ENCODE measurements at regions not wholly inside any gene's neighbourhood (a gene's known extent, or its start where the extent isn't known, plus 50 kb on each side); places are given as distances from the start of the nearest gene placed in this dataset.

GRCh38 chr4:54819034-54819433 lies 161.3 kb downstream of the KIT start:
- POLR2A ChIA-PET, result no interaction called here

GRCh38 chr4:54818481-54818880 lies 160.7 kb downstream of the KIT start:
- no peaks in the 10 kb centered on the region for H3K9me3 ChIP-seq (ENCODE audit: control insufficient read depth, insufficient read depth, low read depth, low read length)
- H3K4me1 ChIP-seq (ENCODE audit: control insufficient read depth, insufficient read depth, low read length), result no peaks in the 10 kb centered on the region
- ChIA-PET CTCF (no interaction called here), POLR2A (no interaction called here)
- no peak overlapping the region for H3K27ac ChIP-seq (ENCODE audit: extremely low read depth, low read depth, low read length)
- TF ChIP-seq ZBTB6 (tag by site-specific recombination; IDR thresholded peaks at IDR 0.05) (no peak), REPIN1 (tag by site-specific recombination; IDR thresholded peaks at IDR 0.05; ENCODE audit: low read depth) (no peak)
- H3K36me3 ChIP-seq (ENCODE audit: control insufficient read depth in 2 of 2, insufficient read depth in 1 of 2, low read length in 2 of 2), result no peaks in the 10 kb centered on the region
- H3K4me3 ChIP-seq (ENCODE audit: low read depth, low read length), result no peak overlapping the region

More at GRCh38 chr4:54819034-54819433, 161.3 kb downstream of the KIT start:
- Histone ChIP-seq H3K36me3 (ENCODE audit: control insufficient read depth in 2 of 2, insufficient read depth in 1 of 2, low read length in 2 of 2) (no peaks in the 10 kb centered on the region), H3K4me1 (ENCODE audit: control insufficient read depth, insufficient read depth, low read length) (no peaks in the 10 kb centered on the region), H3K9me3 (ENCODE audit: control insufficient read depth, insufficient read depth, low read depth, low read length) (no peaks in the 10 kb centered on the region), H3K4me3 (ENCODE audit: low read depth, low read length) (no peak overlapping the region), H3K27ac (ENCODE audit: extremely low read depth, low read depth, low read length) (no peak overlapping the region)
- TF ChIP-seq ZIC2 (tag by site-specific recombination; IDR thresholded peaks at IDR 0.05), result no peak
- TF ChIP-seq ZNF398 (tag by site-specific recombination; IDR thresholded peaks at IDR 0.05), result no peak
- TF ChIP-seq ZNF521 (tag by site-specific recombination; IDR thresholded peaks at IDR 0.05), result no peak
- no peak for TF ChIP-seq ZNF121 (tag by site-specific recombination; IDR thresholded peaks at IDR 0.05)
- TF ChIP-seq BCL6B (tag by site-specific recombination; IDR thresholded peaks at IDR 0.05), result no peak
- TF ChIP-seq SCRT2 (tag by site-specific recombination; IDR thresholded peaks at IDR 0.05), result no peak
- no peak for TF ChIP-seq ZNF248 (tag by site-specific recombination; IDR thresholded peaks at IDR 0.05)
- no peak for TF ChIP-seq ZNF791 (tag by site-specific recombination; IDR thresholded peaks at IDR 0.05)
- no peak for TF ChIP-seq OVOL3 (tag by site-specific recombination; IDR thresholded peaks at IDR 0.05)
- no peak for TF ChIP-seq ZNF280D (tag by site-specific recombination; IDR thresholded peaks at IDR 0.05)
- TF ChIP-seq ZBTB17 (tag by site-specific recombination; IDR thresholded peaks at IDR 0.05), result no peak
- CTCF ChIA-PET, result no interaction called here

- CTCF ChIA-PET, result no interaction called here
- no peaks in the 10 kb centered on the region for H3K4me1 ChIP-seq (ENCODE audit: control insufficient read depth, insufficient read depth, low read length)
- POLR2A ChIA-PET, result no interaction called here
- no peak for TF ChIP-seq BCL11B (tag by site-specific recombination; IDR thresholded peaks at IDR 0.05; ENCODE audit: low read depth)
- TF ChIP-seq ZNF23 (tag by site-specific recombination; IDR thresholded peaks at IDR 0.05; ENCODE audit: borderline replicate concordance), result no peak
- TF ChIP-seq REST (tag by site-specific recombination; IDR thresholded peaks at IDR 0.05), result no peak
- no peak for TF ChIP-seq WT1 (tag by site-specific recombination; IDR thresholded peaks at IDR 0.05)
- no peak for TF ChIP-seq ZNF677 (tag by site-specific recombination; IDR thresholded peaks at IDR 0.05)
- no peak for TF ChIP-seq GLI4 (tag by site-specific recombination; IDR thresholded peaks at IDR 0.05)
- no peak for TF ChIP-seq ZNF362 (tag by site-specific recombination; IDR thresholded peaks at IDR 0.05)
- TF ChIP-seq YY1 (tag by site-specific recombination; IDR thresholded peaks at IDR 0.05), result no peak
Measured at GRCh38 chr4:54813674-54814073, 155.9 kb downstream of the KIT start.

More at GRCh38 chr4:54813674-54814073, 155.9 kb downstream of the KIT start:
- no peak overlapping the region for H3K4me3 ChIP-seq (ENCODE audit: low read depth, low read length)
- H3K36me3 ChIP-seq (ENCODE audit: control insufficient read depth in 2 of 2, insufficient read depth in 1 of 2, low read length in 2 of 2), result no peaks in the 10 kb centered on the region
- no peak overlapping the region for H3K27ac ChIP-seq (ENCODE audit: extremely low read depth, low read depth, low read length)
- no peaks in the 10 kb centered on the region for H3K9me3 ChIP-seq (ENCODE audit: control insufficient read depth, insufficient read depth, low read depth, low read length)

All from HEK293 (cell line).